NOMO-1 (cell line): ENCODE measurements at regions not wholly inside any gene's neighbourhood (a gene's known extent, or its start where the extent isn't known, plus 50 kb on each side); places are given as distances from the start of the nearest gene placed in this dataset.

Source experiments
- DNase-seq, 2 experiments: peaks; one replicate each; lab custom pipeline; 2025; ENCODE audit not compliant: unreplicated experiment in 2 of 2; lab: John Stamatoyannopoulos, UW

GRCh38 chr10:45180946-45181875 lies 134.2 kb downstream of the OR13A1 start:
- no peak for DNase-seq

- no peak for DNase-seq
Observed at GRCh38 chr10:45183174-45183573, 132.2 kb downstream of the OR13A1 start.

- no peak for DNase-seq
Observed at GRCh38 chr10:45197816-45198485, 117.5 kb downstream of the OR13A1 start.

- no peak for DNase-seq
Observed at GRCh38 chr10:45198486-45199204, 116.8 kb downstream of the OR13A1 start.

GRCh38 chr10:45199205-45199740 lies 116.1 kb downstream of the OR13A1 start:
- DNase-seq = no peak

- no peak for DNase-seq
Observed at GRCh38 chr10:45201271-45201670, 114.1 kb downstream of the OR13A1 start.

- DNase-seq = no peak
Observed at GRCh38 chr10:45202242-45202641, 113.2 kb downstream of the OR13A1 start.

GRCh38 chr10:45204954-45205775 lies 110.2 kb downstream of the OR13A1 start:
- no peak for DNase-seq

- DNase-seq = no peak
Observed at GRCh38 chr10:45209888-45210287, 105.5 kb downstream of the OR13A1 start.

- no peak for DNase-seq
Observed at GRCh38 chr10:45211576-45211975, 103.8 kb downstream of the OR13A1 start.

GRCh38 chr10:45219416-45219815 lies 96.0 kb downstream of the OR13A1 start:
- DNase-seq = no peak

GRCh38 chr10:45220931-45221330 lies 94.5 kb downstream of the OR13A1 start:
- DNase-seq = no peak

- no peak for DNase-seq
Observed at GRCh38 chr10:45224219-45224841, 91.1 kb downstream of the OR13A1 start.

- no peak for DNase-seq
Observed at GRCh38 chr10:45227042-45227441, 88.4 kb downstream of the OR13A1 start.

- peak in 1 of 2 experiments; percentile 34 for DNase-seq
Observed at GRCh38 chr10:45227456-45227855, 88.0 kb downstream of the OR13A1 start.

- DNase-seq = no peak
Observed at GRCh38 chr10:45229823-45230222, 85.6 kb downstream of the OR13A1 start.

- DNase-seq = peak; percentile 60 to 74
Observed at GRCh38 chr10:45235260-45235769, 80.1 kb downstream of the OR13A1 start.

GRCh38 chr10:45235798-45236220 lies 79.6 kb downstream of the OR13A1 start:
- DNase-seq = peak in 1 of 2 experiments; percentile 4

- DNase-seq = peak in 1 of 2 experiments; percentile 7
Observed at GRCh38 chr10:45238896-45239295, 76.5 kb downstream of the OR13A1 start.
